Lung (tissue), 11 donors: ENCODE measurements at regions not wholly inside any gene's neighbourhood (a gene's known extent, or its start where the extent isn't known, plus 50 kb on each side); places are given as distances from the start of the nearest gene placed in this dataset.
A peak's percentile ranks its signal among the peaks of the same experiment; 100 is the strongest.

ENCODE experiments used
- ATAC-seq: fragments of 200-7000 bp; cut with Tn5 transposase; one replicate; pipeline ENCODE4 v1.9.1; 2020; ENCODE audit warnings: moderate number of reproducible peaks; ENCODE audit not compliant: insufficient read depth, low FRiP score
- DNase-seq, 3 donors: peaks; one replicate each; pipeline ENCODE4 v3.0.0-alpha.2; 2013 to 2017
- H3K27ac ChIP-seq, 2 donors: one replicate each; pipeline ENCODE4 v1.5.1; 2013; ENCODE audit warnings: mild to moderate bottlenecking in 2 of 2, moderate library complexity in 2 of 2, control low read depth in 1 of 2, inconsistent platforms in 1 of 2, low read depth in 1 of 2, low read length in 1 of 2
- H3K27me3 ChIP-seq, 3 donors: one replicate each; pipeline ENCODE4 v1.5.1; 2013; ENCODE audit warnings: low read length in 2 of 3; ENCODE audit not compliant: control insufficient read depth in 3 of 3, insufficient read depth in 3 of 3
- H3K36me3 ChIP-seq, 4 donors: one replicate each; pipeline ENCODE4 v1.5.1; 2013; ENCODE audit warnings: low read length in 4 of 4, mild to moderate bottlenecking in 1 of 4, moderate library complexity in 1 of 4; ENCODE audit not compliant: control insufficient read depth in 4 of 4, insufficient read depth in 4 of 4
- H3K4me1 ChIP-seq, 5 donors: one replicate each; pipeline ENCODE4 v1.5.1; 2013; ENCODE audit warnings: low read length in 5 of 5, mild to moderate bottlenecking in 2 of 5, moderate library complexity in 1 of 5; ENCODE audit not compliant: control insufficient read depth in 5 of 5, insufficient read depth in 5 of 5
- H3K4me3 ChIP-seq: one replicate; pipeline ENCODE4 v1.5.1; 2013; ENCODE audit warnings: mild to moderate bottlenecking, control low read depth, moderate library complexity
- H3K9ac ChIP-seq, 2 donors: one replicate each; pipeline ENCODE4 v1.5.1; 2013; ENCODE audit warnings: low read length in 2 of 2, control low read depth in 1 of 2; ENCODE audit not compliant: insufficient read depth in 1 of 2
- H3K9me3 ChIP-seq, 4 donors: one replicate each; pipeline ENCODE4 v1.5.1; 2013; ENCODE audit warnings: low read length in 3 of 4, mild to moderate bottlenecking in 1 of 4, moderate library complexity in 1 of 4; ENCODE audit not compliant: control insufficient read depth in 4 of 4, insufficient read depth in 3 of 4
- CTCF ChIP-seq: IDR thresholded peaks from 2 replicates; pipeline ENCODE4 v1.5.1; 2012; ENCODE audit warnings: mild to moderate bottlenecking; ENCODE audit errors: control extremely low read depth, extremely low read depth
- WGBS, 2 donors: extraction: QIAGEN DNeasy Blood & Tissue Kit; methylation state at CpG; one replicate each; pipeline ENCODE4 v1.1.7; 2013; 5-methylcytosine and 5-hydroxymethylcytosine counted together
- donor health status: control.
- donor health status: control.
- donor health status: Bipolar disorder and iron deficiency.
- donor health status: healthy.
- donor health status: DM: yes; HTN: yes; CAD: no.

- Histone ChIP-seq H3K9ac (no peak overlapping the region), H3K36me3 (no peaks in the 10 kb centered on the region), H3K4me1 (no peaks in the 10 kb centered on the region), H3K4me3 (no peak overlapping the region), H3K27ac (no peak overlapping the region), H3K27me3 (no peaks in the 10 kb centered on the region), H3K9me3 (peaks cover 0 to 3% (median 0%) of the 10 kb centered on the region in 4 donors)
- TF ChIP-seq CTCF: no peak
- no peak for ATAC-seq
- no peak for DNase-seq
Measured at GRCh38 chr12:105874121-105874520, 264.6 kb downstream of the NUAK1 start.

- Histone ChIP-seq H3K9me3 (no peaks in the 10 kb centered on the region), H3K27ac (no peak overlapping the region), H3K36me3 (no peaks in the 10 kb centered on the region), H3K4me3 (no peak overlapping the region), H3K27me3 (no peaks in the 10 kb centered on the region), H3K4me1 (no peaks in the 10 kb centered on the region), H3K9ac (no peak overlapping the region)
- no peak for TF ChIP-seq CTCF
- ATAC-seq: no peak
- WGBS, 2 donors: 56 to 75% methylated on average over 2 of the region's 2 CpGs
- DNase-seq: peak in 2 of 3 donors; percentile 22 to 26
Measured at GRCh38 chr12:105876396-105876927, 262.3 kb downstream of the NUAK1 start.

GRCh38 chr12:105878964-105879363 is 259.8 kb downstream of the NUAK1 start:
- no peak for TF ChIP-seq CTCF
- 94 to 95% methylated on average over 3 of the region's 3 CpGs for WGBS, 2 donors
- H3K4me3 ChIP-seq: no peak overlapping the region
- no peaks in the 10 kb centered on the region for H3K9me3 ChIP-seq
- H3K27me3 ChIP-seq: no peaks in the 10 kb centered on the region
- no peaks in the 10 kb centered on the region for H3K36me3 ChIP-seq
- no peaks in the 10 kb centered on the region for H3K4me1 ChIP-seq
- no peak overlapping the region for H3K27ac ChIP-seq
- DNase-seq: no peak
- H3K9ac ChIP-seq: no peak overlapping the region
- no peak for ATAC-seq

GRCh38 chr12:105880824-105881388 is 257.8 kb downstream of the NUAK1 start:
- Histone ChIP-seq H3K9me3 (no peaks in the 10 kb centered on the region), H3K27me3 (no peaks in the 10 kb centered on the region), H3K4me3 (no peak overlapping the region), H3K4me1 (no peaks in the 10 kb centered on the region), H3K27ac (no peak overlapping the region), H3K36me3 (no peaks in the 10 kb centered on the region), H3K9ac (no peak overlapping the region)
- WGBS, 2 donors: 68 to 89% methylated on average over 2 of the region's 2 CpGs
- ATAC-seq (no peak), DNase-seq (no peak)
- no peak for TF ChIP-seq CTCF
